ENCODE measurements at regions not wholly inside any gene's neighbourhood (a gene's known extent, or its start where the extent isn't known, plus 50 kb on each side); places are given as distances from the start of the nearest gene placed in this dataset.
"Not testable (repeated sequence)": the region's sequence is repeated elsewhere in the genome, so short reads cannot be mapped to it uniquely, and the experiment has no call there.

GRCh38 chr6:57989520-57990080 is 672.2 kb downstream of the PRIM2 start:
- not testable (repeated sequence) for DNase-seq

- not testable (repeated sequence) for DNase-seq
These were observed 681.6 kb downstream of the PRIM2 start for GRCh38 chr6:57998858-57999619.

- DNase-seq: not testable (repeated sequence)
These were observed 682.8 kb downstream of the PRIM2 start for GRCh38 chr6:58000233-58000632.

GRCh38 chr6:58003417-58004167 is 686.2 kb downstream of the PRIM2 start:
- DNase-seq: peak; percentile 68

GRCh38 chr6:58007334-58008000 is 690.0 kb downstream of the PRIM2 start:
- peak; percentile 9 for DNase-seq

GRCh38 chr6:58008001-58008335 is 690.5 kb downstream of the PRIM2 start:
- DNase-seq: not testable (repeated sequence)

- DNase-seq: not testable (repeated sequence)
These were observed 694.6 kb downstream of the PRIM2 start for GRCh38 chr6:58011954-58012600.

GRCh38 chr6:58016614-58017013 is 699.2 kb downstream of the PRIM2 start:
- peak; percentile 79 for DNase-seq

GRCh38 chr6:58028188-58028587 is 710.8 kb downstream of the PRIM2 start:
- DNase-seq: not testable (repeated sequence)

- DNase-seq: not testable (repeated sequence)
These were observed 720.8 kb downstream of the PRIM2 start for GRCh38 chr6:58038213-58038612.

GRCh38 chr6:58046584-58046983 is 729.2 kb downstream of the PRIM2 start:
- DNase-seq: not testable (repeated sequence)

GRCh38 chr6:58047389-58047788 is 730.0 kb downstream of the PRIM2 start:
- DNase-seq: not testable (repeated sequence)

GRCh38 chr6:58047865-58048264 is 730.4 kb downstream of the PRIM2 start:
- DNase-seq: peak; percentile 29

- DNase-seq: not testable (repeated sequence)
These were observed 738.2 kb downstream of the PRIM2 start for GRCh38 chr6:58055465-58056176.

- DNase-seq: peak; percentile 42
These were observed 742.3 kb downstream of the PRIM2 start for GRCh38 chr6:58059701-58060100.

GRCh38 chr6:58063542-58063941 is 746.1 kb downstream of the PRIM2 start:
- not testable (repeated sequence) for DNase-seq

- DNase-seq: not testable (repeated sequence)
These were observed 750.6 kb downstream of the PRIM2 start for GRCh38 chr6:58067867-58068548.

GRCh38 chr6:58073263-58073662 is 755.8 kb downstream of the PRIM2 start:
- no peak for DNase-seq

GRCh38 chr6:58090067-58090466 is 772.6 kb downstream of the PRIM2 start:
- DNase-seq: not testable (repeated sequence)

- not testable (repeated sequence) for DNase-seq
These were observed 779.8 kb downstream of the PRIM2 start for GRCh38 chr6:58097251-58097650.

GRCh38 chr6:58113960-58114359 is 796.5 kb downstream of the PRIM2 start:
- no peak for DNase-seq
